Activated naive CD8-positive, alpha-beta T cell (primary cell): ENCODE measurements at regions not wholly inside any gene's neighbourhood (a gene's known extent, or its start where the extent isn't known, plus 50 kb on each side); places are given as distances from the start of the nearest gene placed in this dataset.

Experiments used
- H3K27ac Mint-ChIP-seq: one replicate; pipeline ENCODE4 v1.8.0; 2021; ENCODE audit warnings: mixed read lengths
- H3K27me3 Mint-ChIP-seq: one replicate; pipeline ENCODE4 v1.8.0; 2021; ENCODE audit warnings: mixed read lengths
- H3K36me3 Mint-ChIP-seq: one replicate; pipeline ENCODE4 v1.8.0; 2021; ENCODE audit warnings: mixed read lengths
- H3K4me1 Mint-ChIP-seq: one replicate; pipeline ENCODE4 v1.8.0; 2021; ENCODE audit warnings: low read depth, mixed read lengths
- H3K4me3 Mint-ChIP-seq: one replicate; pipeline ENCODE4 v1.8.0; 2021; ENCODE audit warnings: mild to moderate bottlenecking, mixed read lengths
- H3K9me3 Mint-ChIP-seq: one replicate; pipeline ENCODE4 v1.8.0; 2021; ENCODE audit warnings: low read depth, mixed read lengths

DNA sequence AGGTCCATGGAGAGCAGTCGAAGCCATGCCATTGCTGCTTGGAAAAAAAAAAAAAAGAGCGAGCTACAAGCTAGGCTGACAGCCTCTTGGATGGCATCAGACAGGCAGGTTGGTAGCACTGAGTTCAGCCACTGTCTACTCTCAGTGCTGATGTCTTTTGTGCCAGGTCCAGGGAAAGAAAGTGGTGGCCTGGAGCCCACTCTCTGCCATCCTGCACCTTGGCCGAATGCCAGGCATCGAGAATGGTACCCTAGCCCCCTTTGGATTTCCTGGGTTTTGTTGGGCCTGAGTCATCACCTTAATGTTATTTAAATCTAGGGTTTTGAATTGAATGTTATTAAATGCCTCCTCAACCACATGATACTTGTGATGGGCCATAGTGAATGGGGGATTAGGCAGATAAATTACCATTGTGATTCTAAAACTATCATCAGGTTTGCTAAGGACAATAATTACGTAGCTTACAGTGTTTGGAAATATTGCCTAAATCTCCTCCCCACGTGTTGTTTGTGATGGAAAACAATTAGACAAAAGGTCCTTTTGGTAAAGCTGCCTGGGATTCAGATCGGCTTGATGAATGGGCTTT lies 195.7 kb upstream of the GPR26 start:
- H3K27me3 Mint-ChIP-seq = peaks cover 1% of the 10 kb centered on the region
- H3K4me3 Mint-ChIP-seq = no peak overlapping the region
- no peaks in the 10 kb centered on the region for H3K36me3 Mint-ChIP-seq
- H3K4me1 Mint-ChIP-seq = no peaks in the 10 kb centered on the region
- no peak overlapping the region for H3K27ac Mint-ChIP-seq
- no peaks in the 10 kb centered on the region for H3K9me3 Mint-ChIP-seq

DNA sequence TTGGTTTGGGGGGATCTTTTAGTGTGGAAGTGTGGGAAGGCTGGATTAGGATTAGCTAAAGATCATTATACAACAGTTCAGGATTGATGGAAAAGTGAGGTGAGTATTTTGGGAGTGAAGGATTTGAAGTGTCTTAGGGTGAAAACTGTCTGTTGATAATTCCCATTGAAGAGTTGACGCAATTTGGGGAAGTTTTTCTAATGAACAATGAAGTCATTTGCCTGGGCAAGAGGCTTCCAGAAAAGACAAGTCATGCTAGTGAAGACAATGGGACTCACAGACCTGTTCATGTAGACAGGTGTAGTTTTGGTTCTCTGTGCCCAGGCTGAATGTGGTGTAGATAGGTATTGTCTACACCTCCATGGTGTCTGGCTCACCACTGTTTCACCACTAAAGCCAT lies 194.3 kb upstream of the GPR26 start:
- Mint-ChIP-seq H3K36me3 (no peaks in the 10 kb centered on the region), H3K4me3 (no peak overlapping the region), H3K27ac (no peak overlapping the region), H3K27me3 (peaks cover 1% of the 10 kb centered on the region), H3K4me1 (no peaks in the 10 kb centered on the region), H3K9me3 (no peaks in the 10 kb centered on the region)

DNA sequence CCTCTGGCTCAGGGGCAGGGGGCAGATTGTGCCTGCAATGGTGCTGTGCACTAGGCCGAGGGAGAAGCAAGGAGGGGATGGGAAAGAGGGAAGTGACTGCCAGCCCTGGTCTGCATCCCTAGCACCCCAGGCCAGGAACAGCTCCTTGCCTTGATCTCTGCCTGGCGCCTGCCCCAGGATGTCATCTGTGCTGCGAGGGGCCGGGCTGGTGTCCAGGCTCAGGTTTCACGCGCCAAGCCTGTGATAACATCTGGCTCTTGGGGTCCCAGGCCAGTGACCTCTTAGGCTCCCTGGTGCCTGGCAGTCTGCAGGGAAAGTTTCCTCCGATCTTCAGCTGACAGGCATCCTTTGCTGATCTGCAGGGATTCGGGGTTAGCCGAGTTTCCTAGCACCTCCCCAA lies 193.5 kb upstream of the GPR26 start:
- Mint-ChIP-seq H3K4me3 (no peak overlapping the region), H3K9me3 (no peaks in the 10 kb centered on the region)

DNA sequence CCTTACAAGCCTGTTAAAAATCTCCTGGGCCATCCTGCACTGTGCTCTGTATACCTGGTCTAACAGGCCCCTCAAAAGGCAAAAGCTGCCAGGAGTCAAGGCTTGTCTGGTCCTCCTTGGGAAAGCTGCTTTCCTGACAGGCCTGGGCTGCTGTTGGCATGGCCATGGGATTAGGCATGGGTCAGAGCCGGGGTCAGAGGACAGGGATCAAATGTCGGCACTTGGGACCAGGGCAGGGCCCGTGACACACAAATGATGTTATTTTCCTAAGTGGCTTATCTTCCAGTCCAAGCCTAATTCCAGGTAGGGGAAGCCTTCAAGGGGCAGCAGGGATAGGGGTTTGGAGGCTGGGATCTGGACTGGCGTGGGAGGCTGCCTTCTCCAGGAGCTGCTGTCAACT lies 191.5 kb upstream of the GPR26 start:
- no peaks in the 10 kb centered on the region for H3K9me3 Mint-ChIP-seq
- no peak overlapping the region for H3K27ac Mint-ChIP-seq
- no peaks in the 10 kb centered on the region for H3K4me1 Mint-ChIP-seq
- H3K4me3 Mint-ChIP-seq = no peak overlapping the region
- H3K36me3 Mint-ChIP-seq = no peaks in the 10 kb centered on the region
- peaks cover 1% of the 10 kb centered on the region for H3K27me3 Mint-ChIP-seq

More for the DNA sequence above, 193.5 kb upstream of the GPR26 start:
- Mint-ChIP-seq H3K4me1 (no peaks in the 10 kb centered on the region), H3K27ac (no peak overlapping the region), H3K27me3 (peaks cover 1% of the 10 kb centered on the region), H3K36me3 (no peaks in the 10 kb centered on the region)

DNA sequence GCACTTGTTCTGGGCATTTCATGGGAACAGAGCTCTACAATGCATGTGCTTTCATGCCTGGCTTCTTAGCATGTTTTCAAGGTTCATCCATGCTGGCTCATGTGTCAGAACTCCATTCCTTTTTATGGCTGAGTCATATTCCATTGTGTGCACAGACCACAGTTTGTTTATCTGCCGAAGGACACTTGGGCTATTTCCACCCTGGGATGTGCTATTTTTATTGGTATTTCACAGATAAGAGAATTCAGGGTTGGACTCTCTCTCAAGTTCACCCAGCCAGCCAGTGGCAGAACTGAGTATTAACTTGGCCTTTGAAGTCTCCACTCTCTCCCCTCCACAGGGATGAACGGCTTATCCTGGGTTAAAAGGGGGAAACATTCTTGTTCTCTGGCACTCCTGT lies 190.7 kb upstream of the GPR26 start:
- Mint-ChIP-seq H3K4me3 (no peak overlapping the region), H3K9me3 (no peaks in the 10 kb centered on the region), H3K27me3 (peaks cover 1% of the 10 kb centered on the region), H3K4me1 (no peaks in the 10 kb centered on the region), H3K36me3 (no peaks in the 10 kb centered on the region), H3K27ac (no peak overlapping the region)

DNA sequence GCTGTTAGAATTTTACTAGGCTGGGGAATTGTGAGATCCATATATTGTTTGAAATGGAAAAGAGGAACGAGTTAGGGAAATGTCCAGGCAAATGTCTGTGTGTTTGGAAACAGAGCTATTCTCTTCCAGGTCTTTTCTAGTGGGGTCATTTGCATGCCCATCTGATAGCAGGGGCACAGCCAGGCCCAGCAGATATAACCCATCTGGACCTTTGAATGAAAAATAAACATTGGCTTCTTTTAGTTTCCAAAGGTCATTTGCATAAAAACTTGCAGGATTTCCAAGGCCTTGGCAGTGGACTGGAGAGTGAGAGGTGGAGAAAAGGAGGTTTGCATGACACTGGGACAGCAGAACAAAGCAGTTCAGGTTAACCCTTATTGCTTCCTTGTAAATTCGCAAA lies 188.0 kb upstream of the GPR26 start:
- no peaks in the 10 kb centered on the region for H3K4me1 Mint-ChIP-seq
- no peaks in the 10 kb centered on the region for H3K36me3 Mint-ChIP-seq
- peaks cover 2% of the 10 kb centered on the region for H3K27me3 Mint-ChIP-seq
- no peaks in the 10 kb centered on the region for H3K9me3 Mint-ChIP-seq
- H3K27ac Mint-ChIP-seq = no peak overlapping the region
- H3K4me3 Mint-ChIP-seq = no peak overlapping the region

DNA sequence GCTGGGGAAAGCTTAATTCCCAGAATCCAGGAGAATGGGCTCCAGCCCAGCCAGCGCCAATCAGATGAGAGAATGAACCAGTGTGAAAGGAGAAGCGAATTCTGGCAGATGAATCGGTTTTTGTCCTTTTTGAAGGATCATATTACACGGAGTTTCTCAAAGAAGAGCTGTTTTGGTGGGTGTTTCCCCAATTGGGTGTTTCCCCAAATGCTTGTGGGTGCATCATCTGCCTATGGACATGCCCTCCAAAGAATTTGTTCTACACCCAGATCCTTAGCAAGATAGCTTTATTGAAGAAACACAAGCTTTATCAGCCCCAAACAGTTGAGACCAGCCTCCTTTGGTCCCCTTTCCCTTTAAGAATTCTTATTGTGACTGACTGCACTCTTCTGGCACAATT lies 186.5 kb upstream of the GPR26 start:
- Mint-ChIP-seq H3K36me3 (no peaks in the 10 kb centered on the region), H3K4me3 (no peak overlapping the region), H3K27ac (no peak overlapping the region), H3K27me3 (peaks cover 5% of the 10 kb centered on the region), H3K9me3 (no peaks in the 10 kb centered on the region), H3K4me1 (no peaks in the 10 kb centered on the region)

DNA sequence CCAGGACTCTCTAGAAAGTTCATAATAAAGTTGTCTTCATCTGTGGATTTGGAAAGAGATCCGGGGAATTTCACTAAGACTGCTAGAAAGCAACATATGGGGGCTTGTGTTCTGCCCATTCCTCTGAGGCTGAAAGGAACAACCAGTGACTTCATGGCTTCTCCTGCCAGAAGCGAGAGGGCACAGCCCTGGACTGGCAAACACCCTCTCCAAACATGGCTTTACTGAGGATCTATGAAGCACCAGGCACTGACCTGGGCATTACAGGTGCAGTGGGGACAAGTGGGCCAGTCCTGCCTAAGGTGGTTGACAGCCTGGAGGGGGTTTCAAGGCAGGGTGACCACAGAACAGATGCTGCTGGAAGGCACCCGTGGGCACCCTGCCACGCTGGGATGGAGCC lies 185.8 kb upstream of the GPR26 start:
- Mint-ChIP-seq H3K4me1 (no peaks in the 10 kb centered on the region), H3K27ac (no peak overlapping the region), H3K4me3 (no peak overlapping the region), H3K27me3 (peaks cover 5% of the 10 kb centered on the region), H3K9me3 (no peaks in the 10 kb centered on the region), H3K36me3 (no peaks in the 10 kb centered on the region)

DNA sequence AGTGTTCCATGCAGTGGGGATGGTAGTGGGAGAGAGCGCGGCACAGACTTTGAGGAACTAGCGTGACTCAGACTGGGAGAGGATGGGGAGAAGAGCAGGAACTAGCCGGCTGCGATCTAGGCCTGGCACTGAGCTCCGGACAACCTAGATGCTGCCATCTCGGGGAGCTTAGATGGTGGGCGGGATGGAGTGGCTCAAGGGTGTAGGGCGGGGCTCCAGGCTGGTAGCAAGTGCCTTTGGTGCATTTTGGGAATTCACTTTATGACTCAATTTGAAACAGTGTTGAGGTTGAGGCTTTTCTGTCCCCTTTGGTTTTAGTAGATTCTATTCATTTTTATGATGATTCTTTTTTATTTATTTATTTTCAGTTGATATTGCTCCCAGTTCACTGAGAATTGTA lies 185.3 kb upstream of the GPR26 start:
- H3K4me1 Mint-ChIP-seq = no peaks in the 10 kb centered on the region
- H3K27ac Mint-ChIP-seq = no peak overlapping the region
- H3K27me3 Mint-ChIP-seq = peaks cover 5% of the 10 kb centered on the region
- no peaks in the 10 kb centered on the region for H3K36me3 Mint-ChIP-seq
- H3K4me3 Mint-ChIP-seq = no peak overlapping the region
- H3K9me3 Mint-ChIP-seq = no peaks in the 10 kb centered on the region

DNA sequence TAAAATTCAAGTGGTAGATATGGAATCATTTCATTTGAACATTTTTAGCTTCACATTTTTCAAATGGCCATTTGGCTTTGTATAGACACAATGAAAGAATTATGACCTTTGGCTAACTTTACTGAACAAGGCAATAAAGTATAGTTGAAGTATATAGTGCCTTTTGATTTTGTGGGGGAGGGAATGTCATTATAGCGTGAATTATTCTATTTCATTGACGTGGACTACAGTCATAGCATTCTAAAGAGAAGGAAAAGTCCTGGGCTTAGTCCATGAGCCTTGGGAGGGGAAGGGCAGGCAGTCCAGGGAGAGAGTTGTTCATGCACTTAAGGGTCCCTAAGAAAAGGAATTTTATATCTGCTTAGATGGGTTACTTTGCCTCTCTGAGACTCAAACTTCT lies 181.4 kb upstream of the GPR26 start:
- H3K4me3 Mint-ChIP-seq = no peak overlapping the region
- H3K27me3 Mint-ChIP-seq = peaks cover 9% of the 10 kb centered on the region
- H3K36me3 Mint-ChIP-seq = no peaks in the 10 kb centered on the region
- no peak overlapping the region for H3K27ac Mint-ChIP-seq
- no peaks in the 10 kb centered on the region for H3K4me1 Mint-ChIP-seq
- H3K9me3 Mint-ChIP-seq = peaks cover 5% of the 10 kb centered on the region

DNA sequence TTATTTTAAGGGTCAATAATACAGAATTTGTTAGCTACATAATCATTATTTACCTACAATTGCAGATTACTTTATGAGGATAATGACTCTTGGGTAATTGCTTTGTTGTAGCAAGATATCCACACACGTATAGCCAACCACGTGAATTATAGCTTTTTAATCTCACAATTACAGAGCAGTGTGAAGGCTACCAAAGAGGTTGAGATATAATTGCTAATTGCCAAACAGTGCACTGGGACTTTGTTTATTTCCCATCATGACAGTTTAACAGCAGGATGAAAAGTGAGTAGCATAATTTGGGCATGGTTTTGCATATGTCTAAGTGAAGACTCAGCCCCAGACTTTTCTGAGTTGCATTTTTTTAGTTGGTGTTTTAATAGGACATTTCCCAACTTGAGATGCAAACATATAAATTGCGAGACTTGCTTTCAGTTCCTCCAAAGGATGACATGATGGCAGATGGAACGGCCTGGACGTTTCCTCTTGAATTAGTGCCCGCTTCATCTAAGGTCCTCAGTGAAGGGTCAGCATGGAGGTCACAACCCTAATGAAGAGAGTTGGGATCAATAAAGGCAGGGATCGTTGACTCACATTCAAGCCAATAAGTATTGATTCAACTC lies 180.7 kb upstream of the GPR26 start:
- Mint-ChIP-seq H3K27ac (no peak overlapping the region), H3K36me3 (no peaks in the 10 kb centered on the region), H3K27me3 (peaks cover 9% of the 10 kb centered on the region), H3K4me1 (no peaks in the 10 kb centered on the region), H3K4me3 (no peak overlapping the region), H3K9me3 (peaks cover 6% of the 10 kb centered on the region)

DNA sequence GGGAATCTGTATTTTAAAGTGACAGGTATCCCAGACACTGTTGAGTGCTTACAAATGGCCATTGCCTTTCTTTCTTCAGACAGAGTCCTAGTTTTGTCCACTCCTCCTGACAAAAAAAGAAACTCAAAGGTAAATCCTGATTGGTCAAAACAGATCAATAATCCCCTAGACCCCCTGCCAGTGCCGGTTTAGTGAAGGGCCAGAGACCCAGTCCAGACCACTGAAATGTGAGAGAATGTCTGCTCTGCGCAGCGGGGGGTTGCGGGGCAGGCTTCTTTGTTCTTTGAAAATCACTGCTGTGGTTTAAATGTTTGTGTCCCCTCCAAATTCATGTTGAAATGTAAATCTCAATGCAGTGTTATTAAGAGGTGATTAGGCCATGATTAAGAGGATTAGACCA lies 177.7 kb upstream of the GPR26 start:
- Mint-ChIP-seq H3K9me3 (peaks cover 6% of the 10 kb centered on the region), H3K27me3 (peaks cover 17% of the 10 kb centered on the region), H3K36me3 (no peaks in the 10 kb centered on the region), H3K4me3 (no peak overlapping the region), H3K27ac (no peak overlapping the region), H3K4me1 (no peaks in the 10 kb centered on the region)

DNA sequence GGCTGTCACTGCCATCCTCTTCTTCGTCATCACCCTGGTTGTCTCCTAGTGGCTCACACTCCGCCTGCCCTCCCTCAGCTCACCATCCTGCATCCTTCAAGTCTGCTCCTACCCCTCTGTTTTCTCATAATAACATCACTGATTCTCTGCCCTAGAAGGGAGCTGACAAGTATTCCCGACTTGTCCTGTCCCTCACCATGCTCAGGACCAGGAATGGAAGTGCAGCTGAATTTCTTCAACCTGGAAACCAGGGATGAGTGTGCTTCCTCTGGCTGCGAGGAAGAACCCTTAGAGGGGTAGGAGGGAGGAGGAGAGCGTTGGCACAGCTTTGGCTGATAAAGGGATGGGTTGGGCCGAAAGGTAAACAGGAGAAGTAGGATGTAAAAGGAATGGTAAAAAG lies 174.8 kb upstream of the GPR26 start:
- no peaks in the 10 kb centered on the region for H3K36me3 Mint-ChIP-seq
- no peaks in the 10 kb centered on the region for H3K4me1 Mint-ChIP-seq
- peaks cover 6% of the 10 kb centered on the region for H3K9me3 Mint-ChIP-seq
- H3K27me3 Mint-ChIP-seq = peaks cover 17% of the 10 kb centered on the region
- H3K4me3 Mint-ChIP-seq = no peak overlapping the region
- no peak overlapping the region for H3K27ac Mint-ChIP-seq

DNA sequence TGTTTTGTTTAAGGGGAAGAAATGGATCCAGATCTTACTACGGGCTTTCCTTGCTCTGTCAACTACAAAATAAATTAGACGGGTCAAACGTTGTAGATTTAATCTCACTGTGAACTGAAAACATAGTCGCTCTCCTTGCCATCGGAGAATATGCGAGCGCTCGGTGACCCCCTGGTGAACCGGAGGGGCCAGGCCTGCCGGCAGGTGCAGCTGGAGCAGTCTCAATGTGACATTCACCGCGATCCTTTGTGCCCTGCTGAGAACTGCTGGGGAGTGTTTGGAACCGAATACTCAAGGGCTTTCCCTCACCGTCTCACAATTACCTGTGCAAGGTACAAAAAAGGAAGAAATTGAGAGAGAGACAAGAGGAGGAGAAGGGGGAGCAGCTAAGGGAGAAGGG lies 174.1 kb upstream of the GPR26 start:
- H3K4me1 Mint-ChIP-seq = no peaks in the 10 kb centered on the region
- H3K4me3 Mint-ChIP-seq = no peak overlapping the region
- no peak overlapping the region for H3K27ac Mint-ChIP-seq
- H3K9me3 Mint-ChIP-seq = peaks cover 6% of the 10 kb centered on the region
- peaks cover 17% of the 10 kb centered on the region for H3K27me3 Mint-ChIP-seq
- H3K36me3 Mint-ChIP-seq = no peaks in the 10 kb centered on the region

DNA sequence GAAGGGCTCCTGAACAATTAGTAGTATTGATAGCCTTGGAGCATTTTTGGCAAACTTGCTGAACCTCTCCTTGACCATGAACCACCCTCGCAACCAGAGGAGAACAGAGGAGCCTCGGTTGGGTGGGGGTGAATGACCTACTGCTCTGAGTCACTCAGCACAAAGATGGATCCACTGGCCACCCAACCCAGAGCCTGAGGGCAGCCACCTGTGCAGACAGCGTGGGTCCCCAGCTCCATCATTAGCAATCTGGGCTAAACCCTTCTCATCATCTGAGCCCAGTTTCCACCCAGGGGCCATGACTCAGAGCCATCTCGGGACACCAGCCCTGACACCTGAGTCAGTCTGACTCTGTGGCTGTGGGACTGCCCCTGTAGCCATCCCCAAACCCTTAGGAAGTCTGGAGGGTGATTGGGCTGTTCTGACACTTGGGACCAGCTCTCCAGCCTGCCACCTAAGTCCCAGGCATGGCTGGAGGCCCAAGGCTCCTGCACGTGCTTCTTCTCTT lies 171.8 kb upstream of the GPR26 start:
- no peak overlapping the region for H3K27ac Mint-ChIP-seq
- H3K4me3 Mint-ChIP-seq = no peak overlapping the region
- no peaks in the 10 kb centered on the region for H3K36me3 Mint-ChIP-seq
- H3K27me3 Mint-ChIP-seq = peaks cover 14% of the 10 kb centered on the region
- H3K9me3 Mint-ChIP-seq = peaks cover 5% of the 10 kb centered on the region
- H3K4me1 Mint-ChIP-seq = no peaks in the 10 kb centered on the region

DNA sequence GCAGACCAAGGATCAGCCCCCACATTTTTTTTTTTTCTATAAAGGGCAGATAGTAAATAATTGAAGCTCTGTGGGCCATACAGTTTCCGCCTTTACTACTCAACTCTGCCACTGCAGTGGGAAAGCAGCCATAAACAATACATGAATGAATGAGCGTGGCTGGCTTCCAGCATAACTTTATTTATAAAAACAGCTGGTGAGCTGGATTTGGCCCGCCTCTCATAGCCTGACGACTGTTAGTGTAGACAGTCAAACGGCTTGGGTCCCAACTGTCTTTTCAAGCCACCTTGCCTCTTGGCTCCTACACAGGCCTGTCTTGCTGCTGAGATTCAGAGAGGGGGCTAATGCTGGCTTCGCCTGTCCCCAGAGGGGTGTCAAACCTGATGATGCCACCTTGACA lies 169.8 kb upstream of the GPR26 start:
- Mint-ChIP-seq H3K27me3 (peaks cover 11% of the 10 kb centered on the region), H3K4me3 (no peak overlapping the region), H3K9me3 (no peaks in the 10 kb centered on the region), H3K27ac (no peak overlapping the region), H3K36me3 (no peaks in the 10 kb centered on the region), H3K4me1 (no peaks in the 10 kb centered on the region)
